ENCODE measurements at regions not wholly inside any gene's neighbourhood (a gene's known extent, or its start where the extent isn't known, plus 50 kb on each side); places are given as distances from the start of the nearest gene placed in this dataset.

Small RNA genes in the stretch of these regions (small RNA-seq; reads per million reads assigned to genes)
- gene AL161932.1 (0 reads per million in 3 experiments), gene RNU7-22P (0 to 0.08 (median 0) reads per million in 3 experiments)
